Transverse colon (tissue), 4 donors: ENCODE measurements at regions not wholly inside any gene's neighbourhood (a gene's known extent, or its start where the extent isn't known, plus 50 kb on each side); places are given as distances from the start of the nearest gene placed in this dataset.
"Not testable (repeated sequence)": the region's sequence is repeated elsewhere in the genome, so short reads cannot be mapped to it uniquely, and the experiment has no call there.

Experiments used
- EP300 ChIP-seq: sonication (generic); formaldehyde crosslinking; IDR thresholded peaks from one replicate; pipeline ENCODE4 v1.6.1; 2017; ENCODE audit warnings: antibody characterized with exemption, low read depth
- POLR2A ChIP-seq: fragments of 450-650 bp; IDR thresholded peaks from one replicate; pipeline ENCODE4 v1.6.1; 2016; ENCODE audit warnings: antibody characterized with exemption, mild to moderate bottlenecking, moderate library complexity
- POLR2AphosphoS5 ChIP-seq, 3 donors: sonication (generic); formaldehyde crosslinking; IDR thresholded peaks; one replicate each; pipeline ENCODE4 v1.6.1; 2016; ENCODE audit warnings: antibody characterized with exemption in 3 of 3
- TF ChIP-seq, protein P1 (sequence below), 5 experiments: fragments of 200-600 bp in 3 of 5; fragments of 450-650 bp in 2 of 5; sonication (generic) in 3 of 5; IDR thresholded peaks; 1 replicate in 2 of 5; 2 replicates in 3 of 5; pipeline ENCODE4 v1.5.1; 2016 to 2017; ENCODE audit warnings: antibody characterized with exemption in 5 of 5, inconsistent platforms in 3 of 5, mild to moderate bottlenecking in 2 of 5, moderate library complexity in 1 of 5

DNA sequence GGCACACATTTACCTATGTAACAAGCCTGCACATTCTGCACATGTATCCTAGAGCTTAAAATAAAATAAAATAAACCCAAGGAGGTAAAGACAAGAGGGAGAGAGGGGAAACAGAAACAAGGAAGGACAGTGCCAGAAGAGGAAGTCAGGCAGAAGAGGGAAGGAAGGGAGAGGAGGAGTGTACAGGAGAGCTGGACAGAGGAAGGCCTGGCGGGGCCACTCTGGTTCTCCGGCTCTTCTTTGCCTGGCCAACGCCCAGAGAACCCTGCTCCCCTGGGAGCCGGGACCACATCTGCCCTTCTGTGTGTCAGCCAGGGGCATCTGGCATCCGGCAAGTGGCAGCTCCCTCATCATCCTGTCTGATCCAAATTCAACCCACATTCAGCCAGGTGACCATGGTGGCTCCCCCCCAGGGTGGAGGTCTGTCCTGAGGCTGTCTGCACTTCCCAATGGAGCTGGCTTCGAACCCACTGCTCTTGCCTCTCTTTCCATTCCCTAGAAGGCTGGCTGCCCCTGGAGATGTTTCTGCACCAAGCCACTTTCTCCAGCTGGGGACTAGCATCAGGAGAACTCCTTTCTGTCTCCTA is 55.5 kb upstream of the RABL2A start:
- TF ChIP-seq POLR2A; POLR2AphosphoS5 (IDR thresholded peaks at IDR 0.05); EP300: not testable (repeated sequence)
- TF ChIP-seq, protein P1, sequence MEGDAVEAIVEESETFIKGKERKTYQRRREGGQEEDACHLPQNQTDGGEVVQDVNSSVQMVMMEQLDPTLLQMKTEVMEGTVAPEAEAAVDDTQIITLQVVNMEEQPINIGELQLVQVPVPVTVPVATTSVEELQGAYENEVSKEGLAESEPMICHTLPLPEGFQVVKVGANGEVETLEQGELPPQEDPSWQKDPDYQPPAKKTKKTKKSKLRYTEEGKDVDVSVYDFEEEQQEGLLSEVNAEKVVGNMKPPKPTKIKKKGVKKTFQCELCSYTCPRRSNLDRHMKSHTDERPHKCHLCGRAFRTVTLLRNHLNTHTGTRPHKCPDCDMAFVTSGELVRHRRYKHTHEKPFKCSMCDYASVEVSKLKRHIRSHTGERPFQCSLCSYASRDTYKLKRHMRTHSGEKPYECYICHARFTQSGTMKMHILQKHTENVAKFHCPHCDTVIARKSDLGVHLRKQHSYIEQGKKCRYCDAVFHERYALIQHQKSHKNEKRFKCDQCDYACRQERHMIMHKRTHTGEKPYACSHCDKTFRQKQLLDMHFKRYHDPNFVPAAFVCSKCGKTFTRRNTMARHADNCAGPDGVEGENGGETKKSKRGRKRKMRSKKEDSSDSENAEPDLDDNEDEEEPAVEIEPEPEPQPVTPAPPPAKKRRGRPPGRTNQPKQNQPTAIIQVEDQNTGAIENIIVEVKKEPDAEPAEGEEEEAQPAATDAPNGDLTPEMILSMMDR (IDR thresholded peaks at IDR 0.05) = not testable (repeated sequence)
